Activated T-cell treated with anti-CD3 and anti-CD28 coated beads for 4 hours (primary cell): ENCODE measurements at regions not wholly inside any gene's neighbourhood (a gene's known extent, or its start where the extent isn't known, plus 50 kb on each side); places are given as distances from the start of the nearest gene placed in this dataset.

Experiments
- DNase-seq: peaks from one replicate; pipeline ENCODE4 v3.0.0-alpha.2; 2020

- DNase-seq: no peak
Observed at GRCh38 chr6:166046982-166047381, 120.7 kb downstream of the TBXT start.

DNA sequence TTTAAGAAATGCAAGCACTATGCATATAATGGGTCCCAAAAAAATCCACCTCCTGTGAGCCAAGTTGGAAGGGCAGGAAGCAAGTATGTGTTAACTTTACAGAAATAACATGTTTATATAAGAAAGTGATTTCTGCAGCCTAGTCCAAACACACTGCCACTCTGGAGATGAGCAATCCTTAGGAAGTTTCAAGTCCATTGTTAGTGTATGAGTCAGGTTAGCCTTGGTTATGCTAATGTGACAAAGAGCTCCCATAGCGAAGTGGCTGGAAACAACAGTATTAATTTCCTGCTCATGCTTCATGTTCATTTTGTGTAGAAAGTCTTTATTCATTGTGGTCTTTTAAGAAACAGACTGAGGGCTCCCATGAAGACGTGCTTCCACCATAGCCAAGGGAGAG, 121.4 kb downstream of the TBXT start:
- no peak for DNase-seq

- DNase-seq: no peak
Observed at GRCh38 chr6:166045860-166046200, 121.8 kb downstream of the TBXT start.

DNA sequence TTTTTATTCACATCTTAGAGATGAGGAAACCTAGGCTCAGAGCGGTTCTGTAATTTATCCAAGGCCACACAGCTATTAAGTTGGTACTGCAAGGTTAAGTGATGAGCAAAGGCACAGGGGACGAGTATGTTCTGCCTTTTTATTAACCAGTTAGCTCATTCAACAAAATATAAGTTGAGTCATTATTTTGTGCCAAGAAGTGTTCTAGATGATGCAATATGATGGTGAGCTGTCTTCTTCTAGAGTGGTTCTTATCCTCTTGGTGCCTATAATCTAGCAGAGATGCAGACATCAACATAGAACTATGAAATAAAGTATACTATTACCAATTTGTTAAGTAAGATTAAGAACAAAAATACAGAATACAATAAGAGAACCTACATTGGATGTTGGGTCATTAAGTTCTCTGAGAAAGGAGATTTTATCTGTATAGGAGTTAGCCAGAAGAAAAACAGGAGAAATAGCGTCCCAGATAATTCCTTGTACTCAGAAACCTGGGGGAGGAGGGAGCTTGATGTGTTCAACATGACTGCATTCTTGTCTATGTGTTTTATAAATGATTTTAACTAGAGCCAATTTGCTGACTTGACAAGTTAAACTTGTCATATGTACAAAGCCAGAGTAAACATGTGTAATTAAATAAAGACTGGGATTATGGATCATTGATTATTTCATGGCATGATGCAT, 122.3 kb downstream of the TBXT start:
- no peak for DNase-seq

- DNase-seq: no peak
Observed at GRCh38 chr6:166041277-166041676, 126.4 kb downstream of the TBXT start.

- no peak for DNase-seq
Observed at GRCh38 chr6:166040292-166040691, 127.4 kb downstream of the TBXT start.

- DNase-seq: no peak
Observed at GRCh38 chr6:166036316-166037095, 131.1 kb downstream of the TBXT start.

DNA sequence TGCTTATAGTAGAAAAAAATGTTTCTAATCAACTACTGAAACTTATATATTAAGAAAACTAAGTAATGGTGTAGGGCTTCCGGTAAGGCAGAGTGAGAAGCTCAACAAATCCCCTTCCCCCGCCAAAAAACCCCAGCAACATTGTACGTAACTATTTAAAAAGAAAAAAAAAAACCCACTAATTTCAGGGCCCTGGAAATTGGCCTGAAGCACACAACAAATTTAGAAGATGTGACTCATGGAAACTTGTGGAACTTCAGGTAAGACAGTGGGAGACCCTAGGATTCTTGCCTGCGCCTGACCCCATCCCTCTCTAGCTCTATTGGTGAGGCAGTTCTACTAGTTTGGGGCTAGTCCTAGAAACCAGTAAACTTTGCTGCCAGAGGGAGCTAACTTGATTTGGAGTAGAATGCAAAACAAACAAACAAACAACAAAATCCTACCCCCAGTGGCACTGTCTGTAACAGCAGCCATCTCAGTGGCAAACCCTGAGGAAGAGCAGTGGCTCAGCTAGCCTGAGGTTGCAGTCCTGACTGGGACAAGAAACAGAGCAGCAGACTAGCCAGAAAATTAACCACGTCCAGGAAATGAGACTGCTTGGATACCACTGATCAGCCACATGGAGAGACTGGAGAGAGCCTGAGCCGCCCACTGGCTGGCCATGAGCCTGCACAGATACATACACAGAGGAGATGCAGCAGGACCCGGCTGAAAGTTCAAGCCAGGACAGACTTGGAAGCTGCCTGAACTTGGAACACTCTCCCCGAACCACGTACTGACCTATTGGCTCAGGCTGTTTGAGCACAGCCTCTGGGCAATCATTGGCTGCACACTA, 135.1 kb downstream of the TBXT start:
- DNase-seq: no peak

DNA sequence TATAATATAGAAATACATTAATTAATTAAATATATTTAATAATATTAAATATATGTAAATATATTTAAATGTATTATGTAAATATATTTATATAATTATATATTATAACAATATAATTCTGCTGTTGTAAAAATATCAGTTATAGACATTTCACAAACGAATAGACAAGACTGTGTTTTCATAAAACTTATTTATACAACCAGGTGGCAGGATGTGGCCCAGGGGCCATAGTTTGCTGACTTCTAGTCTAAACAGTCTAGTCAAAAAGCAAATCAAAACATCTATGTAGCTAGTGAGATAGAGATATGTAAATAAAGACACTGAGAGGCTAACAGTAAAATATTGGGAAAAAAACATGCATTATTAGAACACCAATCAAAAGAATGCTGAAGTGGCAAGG, 136.4 kb downstream of the TBXT start:
- DNase-seq: no peak

- no peak for DNase-seq
Observed at GRCh38 chr6:166029506-166029905, 138.1 kb downstream of the TBXT start.

DNA sequence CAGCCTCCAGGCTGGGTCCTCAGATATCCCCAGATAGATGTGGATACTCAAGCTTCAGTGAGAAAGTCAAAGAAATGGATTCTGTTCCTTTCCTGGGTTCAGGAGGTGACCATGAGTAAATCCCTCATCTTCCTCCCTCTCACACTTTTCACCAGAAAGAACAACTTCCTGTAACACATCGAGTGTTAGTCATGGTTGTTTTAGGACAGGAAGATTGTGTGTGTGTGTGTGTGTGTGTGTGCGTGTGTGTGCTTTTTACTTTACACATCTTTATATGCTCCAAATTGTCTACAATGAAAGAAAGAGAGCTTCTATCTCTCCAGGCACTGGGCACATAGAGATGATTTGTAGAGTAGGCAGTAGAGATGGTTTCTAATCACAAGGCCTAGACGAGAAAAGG, 139.9 kb downstream of the TBXT start:
- no peak for DNase-seq

DNA sequence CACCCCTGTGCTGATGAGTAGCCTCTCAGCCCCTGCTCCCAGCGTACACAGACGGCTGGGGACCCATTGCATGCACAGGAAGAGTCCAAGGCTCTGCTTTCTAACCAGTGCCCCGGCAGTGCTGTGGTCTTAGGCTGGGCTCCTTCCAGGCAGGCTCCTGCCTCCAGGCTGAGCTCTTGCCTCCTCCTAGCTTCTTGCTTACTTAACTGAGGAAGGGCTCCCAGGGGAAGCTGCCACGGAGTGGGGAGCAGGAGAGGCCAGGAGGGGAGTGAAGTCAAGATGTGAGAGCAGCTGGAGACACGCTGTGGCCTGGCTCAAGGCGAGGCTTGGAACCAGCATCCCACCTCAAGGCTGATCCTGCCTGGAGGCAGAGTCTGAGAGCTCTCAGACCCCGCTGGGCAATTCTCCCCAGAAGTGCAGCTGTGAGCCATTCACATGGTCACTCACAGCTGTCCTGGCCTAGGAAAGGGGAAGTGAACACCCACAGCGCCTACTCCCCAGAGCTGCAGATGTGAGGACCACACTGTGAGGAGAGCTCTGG, 141.0 kb downstream of the TBXT start:
- DNase-seq: no peak

DNA sequence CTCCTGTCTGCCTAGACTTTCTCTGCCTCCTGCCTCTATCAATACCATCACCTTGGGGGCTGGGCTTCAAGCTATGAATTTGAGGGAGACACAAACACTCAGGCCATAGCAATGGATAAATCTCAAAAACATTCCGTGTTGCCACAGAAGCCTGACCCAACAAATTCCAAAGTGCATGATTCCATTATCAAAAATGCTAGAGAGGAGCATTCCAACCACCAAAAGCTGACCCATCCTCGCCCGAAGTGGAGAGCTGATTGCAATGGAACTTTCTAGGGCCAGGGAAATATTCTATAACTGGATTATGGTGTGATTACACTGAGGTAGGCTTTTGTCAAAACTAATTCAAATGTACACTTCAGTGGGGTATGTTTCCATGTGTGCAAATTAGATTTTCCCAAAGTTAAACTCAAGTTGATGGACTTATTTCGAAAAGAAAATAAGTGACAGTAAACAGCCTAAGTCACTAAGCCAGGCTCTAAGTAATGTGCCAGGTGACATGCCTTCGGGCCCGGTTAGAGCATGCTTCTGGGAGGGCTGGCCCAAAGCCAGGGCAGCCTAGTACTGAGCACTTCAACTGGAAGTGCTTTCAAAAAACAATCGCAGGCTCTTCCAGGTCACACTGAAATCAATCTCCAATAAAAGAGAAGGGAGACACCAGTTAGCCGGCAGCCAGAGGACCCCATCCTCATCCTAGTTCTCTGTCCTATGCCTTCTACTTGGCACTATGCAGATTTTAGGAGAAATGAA, 142.3 kb downstream of the TBXT start:
- no peak for DNase-seq

DNA sequence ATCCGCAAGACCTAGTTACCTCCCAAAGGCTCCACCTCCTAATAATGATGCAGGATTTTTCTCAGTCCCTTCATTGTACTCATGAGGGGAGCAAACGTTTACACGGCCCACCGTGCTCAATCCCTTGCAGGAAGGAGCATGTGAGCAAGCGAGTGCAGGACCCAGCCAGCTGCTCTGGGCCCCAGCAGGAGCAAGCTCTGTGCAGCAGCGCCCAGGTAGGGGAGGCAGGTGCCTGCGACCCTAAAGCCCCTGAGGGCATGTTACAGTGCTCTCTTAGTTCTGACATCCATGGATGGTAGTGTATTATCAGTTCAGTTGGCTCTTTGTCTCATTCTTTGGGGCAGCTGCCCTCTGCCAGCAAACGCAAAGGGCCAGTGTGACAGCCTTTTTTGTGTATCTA, 143.4 kb downstream of the TBXT start:
- DNase-seq: no peak

DNA sequence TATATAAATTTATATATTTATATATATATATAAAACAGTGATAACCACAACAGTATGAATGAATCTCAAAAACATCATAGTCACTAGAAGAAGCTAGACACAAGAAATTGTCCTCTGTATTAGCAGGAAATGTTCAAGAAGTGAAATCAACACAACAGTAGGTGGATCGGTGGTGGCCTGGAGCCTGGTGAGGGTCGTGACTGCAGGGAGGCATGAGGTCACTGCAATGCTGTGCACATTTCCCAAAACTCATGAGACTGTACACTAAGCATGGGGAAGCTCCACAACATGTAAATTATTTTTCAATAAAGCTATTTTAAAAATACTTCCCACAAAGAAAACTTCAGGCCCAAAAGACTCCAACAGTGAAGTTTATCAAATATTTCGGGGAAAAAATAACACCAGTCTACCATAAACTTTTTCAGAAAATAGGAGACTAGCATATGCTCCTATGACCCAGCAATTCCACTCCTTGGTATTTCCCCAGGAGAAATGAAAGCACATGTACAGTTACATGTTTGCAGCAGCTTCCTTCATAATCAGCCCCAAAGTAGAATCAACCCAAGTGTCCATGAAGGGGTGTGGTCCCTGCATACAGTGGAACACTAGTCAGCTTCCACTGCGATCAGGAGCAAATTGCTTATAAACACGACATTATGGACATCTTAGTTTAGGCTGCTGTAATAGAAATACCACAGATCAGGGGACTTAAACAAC, 144.2 kb downstream of the TBXT start:
- DNase-seq: no peak

- DNase-seq: no peak
Observed at GRCh38 chr6:166021429-166021828, 146.2 kb downstream of the TBXT start.

- DNase-seq: no peak
Observed at GRCh38 chr6:166019214-166019613, 148.4 kb downstream of the TBXT start.

- no peak for DNase-seq
Observed at GRCh38 chr6:166017032-166017635, 150.5 kb downstream of the TBXT start.

DNA sequence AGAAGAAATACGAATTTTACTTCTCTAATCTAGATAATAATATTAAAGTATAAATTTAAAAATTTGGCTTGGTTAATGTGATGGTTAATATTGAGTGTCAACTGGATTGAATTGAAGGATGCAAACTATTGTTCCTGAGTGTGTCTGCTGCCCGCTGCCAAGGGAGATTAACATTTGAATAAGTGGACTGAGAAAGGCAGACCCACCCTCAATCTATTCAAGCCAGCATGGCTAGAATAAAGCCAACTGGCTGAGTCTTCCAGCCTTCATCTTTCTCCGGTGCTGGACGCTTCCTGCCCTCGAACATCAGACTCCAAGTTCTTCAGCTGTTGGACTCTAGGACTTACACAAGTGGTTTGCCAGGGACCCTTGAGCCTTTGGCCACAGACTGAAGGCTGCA, 152.7 kb downstream of the TBXT start:
- no peak for DNase-seq

- DNase-seq: no peak
Observed at GRCh38 chr6:166010136-166010960, 157.3 kb downstream of the TBXT start.
